Progenitor cell of endocrine pancreas (in vitro differentiated cells): ENCODE measurements at regions not wholly inside any gene's neighbourhood (a gene's known extent, or its start where the extent isn't known, plus 50 kb on each side); places are given as distances from the start of the nearest gene placed in this dataset.

Experiments used
- DNase-seq: peaks from one replicate; pipeline ENCODE4 v3.0.0; 2021; ENCODE audit warnings: low spot score; ENCODE audit not compliant: unreplicated experiment
- H3K27ac Mint-ChIP-seq: 2 replicates; pipeline ENCODE4 v1.8.0; 2021; ENCODE audit warnings: mild to moderate bottlenecking, moderate library complexity, mixed read lengths
- H3K27me3 Mint-ChIP-seq: 2 replicates; pipeline ENCODE4 v1.8.0; 2021; ENCODE audit warnings: mixed read lengths
- H3K36me3 Mint-ChIP-seq: 2 replicates; pipeline ENCODE4 v1.8.0; 2022; ENCODE audit warnings: mixed read lengths; ENCODE audit not compliant: insufficient read depth
- H3K4me1 Mint-ChIP-seq: 2 replicates; pipeline ENCODE4 v1.8.0; 2021; ENCODE audit warnings: low read depth, mixed read lengths
- H3K4me3 Mint-ChIP-seq: 2 replicates; pipeline ENCODE4 v1.8.0; 2021; ENCODE audit warnings: low read depth, mild to moderate bottlenecking, moderate library complexity, mixed read lengths
- H3K9me3 Mint-ChIP-seq: 2 replicates; pipeline ENCODE4 v1.8.0; 2021; ENCODE audit warnings: low read depth, mixed read lengths
- TF ChIP-seq, protein P1 (sequence below): fragments of 200-600 bp; sonication (generic); IDR thresholded peaks from one replicate; pipeline ENCODE4 v1.5.0; 2021; ENCODE audit warnings: antibody characterized with exemption, mild to moderate bottlenecking; ENCODE audit not compliant: unreplicated experiment

DNA sequence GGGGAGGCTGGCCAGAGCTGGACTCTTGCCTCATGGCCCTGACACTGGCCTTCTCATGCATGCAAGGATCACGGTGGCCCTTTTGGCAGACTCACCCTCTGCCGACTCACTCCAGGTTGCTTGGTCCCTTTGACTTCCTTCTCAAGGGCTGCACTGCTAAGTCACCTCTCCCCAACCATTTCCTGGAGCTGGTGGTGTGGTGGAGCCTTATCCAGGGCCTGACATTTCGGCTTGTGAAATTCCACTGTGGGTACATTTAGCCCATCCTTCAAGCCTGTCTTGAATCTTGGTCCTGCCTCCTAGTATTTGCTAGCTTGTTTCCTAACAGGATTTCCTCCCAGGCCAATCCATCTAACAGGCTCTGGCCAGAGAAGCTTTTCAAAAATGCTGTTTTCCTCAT, 52.6 kb upstream of the JUN start:
- TF ChIP-seq, protein P1, sequence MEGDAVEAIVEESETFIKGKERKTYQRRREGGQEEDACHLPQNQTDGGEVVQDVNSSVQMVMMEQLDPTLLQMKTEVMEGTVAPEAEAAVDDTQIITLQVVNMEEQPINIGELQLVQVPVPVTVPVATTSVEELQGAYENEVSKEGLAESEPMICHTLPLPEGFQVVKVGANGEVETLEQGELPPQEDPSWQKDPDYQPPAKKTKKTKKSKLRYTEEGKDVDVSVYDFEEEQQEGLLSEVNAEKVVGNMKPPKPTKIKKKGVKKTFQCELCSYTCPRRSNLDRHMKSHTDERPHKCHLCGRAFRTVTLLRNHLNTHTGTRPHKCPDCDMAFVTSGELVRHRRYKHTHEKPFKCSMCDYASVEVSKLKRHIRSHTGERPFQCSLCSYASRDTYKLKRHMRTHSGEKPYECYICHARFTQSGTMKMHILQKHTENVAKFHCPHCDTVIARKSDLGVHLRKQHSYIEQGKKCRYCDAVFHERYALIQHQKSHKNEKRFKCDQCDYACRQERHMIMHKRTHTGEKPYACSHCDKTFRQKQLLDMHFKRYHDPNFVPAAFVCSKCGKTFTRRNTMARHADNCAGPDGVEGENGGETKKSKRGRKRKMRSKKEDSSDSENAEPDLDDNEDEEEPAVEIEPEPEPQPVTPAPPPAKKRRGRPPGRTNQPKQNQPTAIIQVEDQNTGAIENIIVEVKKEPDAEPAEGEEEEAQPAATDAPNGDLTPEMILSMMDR = no peak
- no peak for DNase-seq
- H3K27ac Mint-ChIP-seq = no peak overlapping the region

GRCh38 chr1:58837886-58838285, 54.0 kb upstream of the JUN start:
- no peaks in the 10 kb centered on the region for H3K9me3 Mint-ChIP-seq
- DNase-seq = no peak
- no peaks in the 10 kb centered on the region for H3K4me1 Mint-ChIP-seq
- TF ChIP-seq, protein P1 = no peak
- H3K4me3 Mint-ChIP-seq = no peak overlapping the region
- peaks cover 19% of the 10 kb centered on the region for H3K27me3 Mint-ChIP-seq
- no peak overlapping the region for H3K27ac Mint-ChIP-seq
- no peaks in the 10 kb centered on the region for H3K36me3 Mint-ChIP-seq

More for the DNA sequence above, 52.6 kb upstream of the JUN start:
- Mint-ChIP-seq H3K4me1 (no peaks in the 10 kb centered on the region), H3K4me3 (no peak overlapping the region), H3K27me3 (peaks cover 19% of the 10 kb centered on the region), H3K36me3 (no peaks in the 10 kb centered on the region), H3K9me3 (no peaks in the 10 kb centered on the region)

- Mint-ChIP-seq H3K4me1 (no peaks in the 10 kb centered on the region), H3K36me3 (no peaks in the 10 kb centered on the region), H3K27me3 (peaks cover 19% of the 10 kb centered on the region), H3K9me3 (no peaks in the 10 kb centered on the region), H3K27ac (no peak overlapping the region), H3K4me3 (no peak overlapping the region)
- no peak for DNase-seq
- TF ChIP-seq, protein P1 = no peak
These were observed 55.4 kb upstream of the JUN start for GRCh38 chr1:58839147-58839795.

GRCh38 chr1:58839846-58840835, 56.3 kb upstream of the JUN start:
- no peak overlapping the region for H3K27ac Mint-ChIP-seq
- H3K4me1 Mint-ChIP-seq = no peaks in the 10 kb centered on the region
- TF ChIP-seq, protein P1 = no peak

GRCh38 chr1:58841455-58841854, 57.6 kb upstream of the JUN start:
- Mint-ChIP-seq H3K36me3 (no peaks in the 10 kb centered on the region), H3K9me3 (no peaks in the 10 kb centered on the region), H3K4me3 (no peak overlapping the region), H3K27ac (no peak overlapping the region), H3K27me3 (peaks cover 8% of the 10 kb centered on the region), H3K4me1 (no peaks in the 10 kb centered on the region)
- DNase-seq = no peak
- TF ChIP-seq, protein P1 = peak; percentile 27

More at GRCh38 chr1:58839846-58840835, 56.3 kb upstream of the JUN start:
- Mint-ChIP-seq H3K9me3 (no peaks in the 10 kb centered on the region), H3K4me3 (no peak overlapping the region), H3K27me3 (peaks cover 11% of the 10 kb centered on the region), H3K36me3 (no peaks in the 10 kb centered on the region)
- no peak for DNase-seq
